SK-N-SH (cell line): ENCODE measurements at regions not wholly inside any gene's neighbourhood (a gene's known extent, or its start where the extent isn't known, plus 50 kb on each side); places are given as distances from the start of the nearest gene placed in this dataset.

Source experiments
- CTCF ChIA-PET: fragments of 300-600, 350-600 bp; formaldehyde crosslinking; extraction: SDS; loops from one replicate; lab custom pipeline; 2021; lab: Yijun Ruan, JAX
- POLR2A ChIA-PET: fragments of 350-600 bp; sonication (Branson Sonifier 250); formaldehyde crosslinking; extraction: SDS; loops from one replicate; lab custom pipeline; 2020; ENCODE audit warnings: antibody characterized with exemption, inconsistent platforms; lab: Yijun Ruan, JAX
- DNase-seq: peaks from one replicate; pipeline ENCODE4 v3.0.0; 2012
- H2AFZ ChIP-seq: fragments of 200-600 bp; sonication (generic); 2 replicates; pipeline ENCODE4 v1.8.1; 2016; ENCODE audit warnings: antibody characterized with exemption, mild to moderate bottlenecking, low read depth
- H3F3A ChIP-seq: fragments of 200-600 bp; sonication (generic); replicated peaks from 2 replicates; pipeline ENCODE3; 2016; ENCODE audit warnings: antibody characterized with exemption, mild to moderate bottlenecking; ENCODE audit not compliant: insufficient read depth
- H3K27ac ChIP-seq, 2 experiments: fragments of 200-500 bp in 1 of 2; fragments of 200-600 bp in 1 of 2; sonication (Bioruptor generic) in 1 of 2; sonication (generic), shearing (Covaris generic) in 1 of 2; 2 replicates each; pipeline versions ENCODE4 v1.5.1 to v1.6.1; 2014 to 2016; ENCODE audit warnings: low read depth in 2 of 2, inconsistent platforms in 1 of 2, low read length in 1 of 2, mild to moderate bottlenecking in 1 of 2, mixed read lengths in 1 of 2
- H3K27me3 ChIP-seq: fragments of 200-600 bp; sonication (generic), shearing (Covaris generic); 2 replicates; pipeline ENCODE4 v1.6.1; 2016; ENCODE audit warnings: mixed run types; ENCODE audit not compliant: insufficient read depth
- H3K36me3 ChIP-seq, 2 experiments: fragments of 200-500 bp in 1 of 2; fragments of 200-600 bp in 1 of 2; sonication (Bioruptor generic) in 1 of 2; sonication (generic) in 1 of 2; replicated peaks in 1 of 2; 2 replicates each; pipeline versions ENCODE3 to v1.5.1; 2014 to 2016; ENCODE audit warnings: low read length in 1 of 2, mild to moderate bottlenecking in 1 of 2; ENCODE audit not compliant: insufficient read depth in 2 of 2, control insufficient read depth in 1 of 2
- H3K4me1 ChIP-seq, 2 experiments: fragments of 200-500 bp in 1 of 2; fragments of 200-600 bp in 1 of 2; sonication (Bioruptor generic) in 1 of 2; sonication (generic), shearing (Covaris generic) in 1 of 2; 2 replicates each; pipeline versions ENCODE4 v1.5.1 to v1.6.1; 2014 to 2016; ENCODE audit warnings: low read depth in 1 of 2, low read length in 1 of 2, mixed run types in 1 of 2; ENCODE audit not compliant: insufficient read depth in 2 of 2, control insufficient read depth in 1 of 2
- H3K4me2 ChIP-seq: fragments of 200-600 bp; sonication (generic), shearing (Covaris generic); 2 replicates; pipeline ENCODE4 v1.6.1; 2017; ENCODE audit warnings: mixed run types
- H3K4me3 ChIP-seq, 2 experiments: fragments of 200-500 bp in 1 of 2; fragments of 200-600 bp in 1 of 2; sonication (Bioruptor generic) in 1 of 2; sonication (generic), shearing (Covaris generic) in 1 of 2; 2 replicates each; pipeline versions ENCODE4 v1.5.1 to v1.8.1; 2014 to 2016; ENCODE audit warnings: low read depth in 2 of 2, inconsistent platforms in 1 of 2, low read length in 1 of 2, mild to moderate bottlenecking in 1 of 2, mixed read lengths in 1 of 2, moderate library complexity in 1 of 2
- H3K79me2 ChIP-seq: fragments of 200-600 bp; sonication (generic); 2 replicates; pipeline ENCODE4 v1.8.1; 2017; ENCODE audit warnings: mild to moderate bottlenecking; ENCODE audit not compliant: insufficient read depth
- H3K9ac ChIP-seq: fragments of 200-600 bp; sonication (generic); 2 replicates; pipeline ENCODE4 v1.6.1; 2017; ENCODE audit warnings: mixed run types
- H3K9me2 ChIP-seq: fragments of 200-600 bp; sonication (generic); 2 replicates; pipeline ENCODE4 v1.6.1; 2017; ENCODE audit warnings: mixed run types
- H3K9me3 ChIP-seq: fragments of 200-600 bp; sonication (generic); 2 replicates; pipeline ENCODE4 v1.6.1; 2017; ENCODE audit warnings: mixed run types, mild to moderate bottlenecking, moderate library complexity
- H4K20me1 ChIP-seq: fragments of 200-600 bp; sonication (generic); 2 replicates; pipeline ENCODE4 v1.6.1; 2017; ENCODE audit warnings: mild to moderate bottlenecking, mixed run types; ENCODE audit not compliant: insufficient read depth
- CHD2 ChIP-seq: fragments of 150-350 bp; IDR thresholded peaks from 2 replicates; pipeline ENCODE4 v1.6.1; 2018; ENCODE audit warnings: low read length; ENCODE audit not compliant: partially characterized antibody
- EP300 ChIP-seq, 2 experiments: IDR thresholded peaks; 2 replicates each; pipeline versions ENCODE4 v1.4.0 to v1.6.1; 2012; ENCODE audit warnings: borderline replicate concordance in 1 of 2, low read depth in 1 of 2, low read length in 1 of 2
- EZH2phosphoT487 ChIP-seq: fragments of 200-600 bp; sonication (generic); IDR thresholded peaks from 2 replicates; pipeline ENCODE4 v1.6.1; 2017; ENCODE audit warnings: low read depth, mixed run types, mild to moderate bottlenecking, antibody characterized with exemption, moderate library complexity, borderline replicate concordance
- FOSL2 ChIP-seq: IDR thresholded peaks from 2 replicates; pipeline ENCODE4 v1.4.0; 2012; ENCODE audit warnings: low read depth, mild to moderate bottlenecking, moderate library complexity, borderline replicate concordance
- FOXJ3 ChIP-seq: sonication (generic); formaldehyde crosslinking; IDR thresholded peaks from 2 replicates; pipeline ENCODE4 v1.5.1; 2020; ENCODE audit warnings: mild to moderate bottlenecking, missing genetic modification reagents
- GATA2 ChIP-seq: sonication (generic); formaldehyde crosslinking; IDR thresholded peaks from 2 replicates; pipeline ENCODE4 v1.5.0; 2020; ENCODE audit warnings: mild to moderate bottlenecking, missing genetic modification reagents
- MAX ChIP-seq: IDR thresholded peaks from 2 replicates; pipeline ENCODE4 v1.4.0; 2012; ENCODE audit warnings: low read depth
- MEF2A ChIP-seq: IDR thresholded peaks from 2 replicates; pipeline ENCODE4 v1.4.0; 2012; ENCODE audit warnings: low read depth, borderline replicate concordance
- MXI1 ChIP-seq: IDR thresholded peaks from 2 replicates; pipeline ENCODE4 v1.6.1; 2012; ENCODE audit warnings: mild to moderate bottlenecking, low read depth, low read length, improper control_type of control experiment
- NFIC ChIP-seq: IDR thresholded peaks from 2 replicates; pipeline ENCODE4 v1.4.0; 2012; ENCODE audit warnings: borderline replicate concordance
- POLR2AphosphoS5 ChIP-seq: IDR thresholded peaks from 2 replicates; pipeline ENCODE4 v1.6.1; 2012; ENCODE audit warnings: low read depth, low read length
- RAD21 ChIP-seq: IDR thresholded peaks from 2 replicates; pipeline ENCODE4 v1.6.1; 2012; ENCODE audit warnings: mild to moderate bottlenecking, low read length
- REST ChIP-seq: IDR thresholded peaks from 2 replicates; pipeline ENCODE4 v1.6.1; 2012; ENCODE audit warnings: mild to moderate bottlenecking, low read depth, low read length, moderate library complexity
- RFX5 ChIP-seq: IDR thresholded peaks from 2 replicates; pipeline ENCODE4 v1.6.1; 2012; ENCODE audit warnings: mild to moderate bottlenecking, improper control_type of control experiment, low read length
- RXRA ChIP-seq: IDR thresholded peaks from 2 replicates; pipeline ENCODE4 v1.4.0; 2012; ENCODE audit warnings: low read depth, mild to moderate bottlenecking, borderline replicate concordance
- SMC3 ChIP-seq: IDR thresholded peaks from 2 replicates; pipeline ENCODE4 v1.6.1; 2012; ENCODE audit warnings: low read depth, low read length, improper control_type of control experiment
- USF1 ChIP-seq: IDR thresholded peaks from 2 replicates; pipeline ENCODE4 v1.4.0; 2012; ENCODE audit warnings: low read depth, borderline replicate concordance
- ZBTB33 ChIP-seq: IDR thresholded peaks from 2 replicates; pipeline ENCODE4 v1.4.0; 2012; ENCODE audit warnings: low read depth, borderline replicate concordance
- WGBS: methylation state at CpG from one replicate; pipeline ENCODE4 v1.1.6; 2017; ENCODE audit warnings: low lambda C conversion rate; 5-methylcytosine and 5-hydroxymethylcytosine counted together
- TF ChIP-seq, protein P1 (sequence below): IDR thresholded peaks from 2 replicates; pipeline ENCODE4; 2012

DNA sequence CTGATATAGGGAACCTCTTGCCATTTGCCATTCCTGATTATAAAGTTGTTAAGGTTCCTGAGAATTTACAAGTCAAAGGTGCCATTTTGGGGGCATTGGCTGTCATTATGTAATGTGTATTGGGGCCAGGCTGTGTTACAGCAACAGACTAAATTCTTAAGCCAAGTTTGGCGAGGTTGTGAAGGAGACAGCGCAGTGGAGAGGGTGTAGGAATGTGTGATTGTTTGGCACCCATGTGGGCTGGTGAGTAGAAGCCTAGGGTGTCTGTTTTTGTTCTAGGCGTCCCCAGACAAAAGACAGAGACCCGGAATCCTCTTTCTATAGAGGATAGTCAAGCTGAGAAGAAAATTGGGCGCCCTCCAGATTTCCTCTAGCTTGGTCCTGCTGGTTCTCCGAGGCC, 2535.3 kb downstream of the PCDH7 start:
- POLR2A ChIA-PET = no interaction called here
- Histone ChIP-seq H3K4me3 (no peak overlapping the region), H4K20me1 (no peaks in the 10 kb centered on the region), H3K79me2 (no peaks in the 10 kb centered on the region), H3K9me3 (no peaks in the 10 kb centered on the region), H3K4me1 (no peaks in the 10 kb centered on the region), H3F3A (no peaks in the 10 kb centered on the region), H3K4me2 (no peak overlapping the region), H3K9ac (no peak overlapping the region), H3K27me3 (peaks cover 4% of the 10 kb centered on the region; the same call in 1 of the 2 replicates), H2AFZ (no peak overlapping the region), H3K27ac (no peak overlapping the region), H3K9me2 (no peaks in the 10 kb centered on the region), H3K36me3 (no peaks in the 10 kb centered on the region)
- CTCF ChIA-PET = no interaction called here
- no peak for DNase-seq
- whole genome bisulfite sequencing = 12% methylated on average over 6 of the region's 6 CpGs
- TF ChIP-seq, protein P1, sequence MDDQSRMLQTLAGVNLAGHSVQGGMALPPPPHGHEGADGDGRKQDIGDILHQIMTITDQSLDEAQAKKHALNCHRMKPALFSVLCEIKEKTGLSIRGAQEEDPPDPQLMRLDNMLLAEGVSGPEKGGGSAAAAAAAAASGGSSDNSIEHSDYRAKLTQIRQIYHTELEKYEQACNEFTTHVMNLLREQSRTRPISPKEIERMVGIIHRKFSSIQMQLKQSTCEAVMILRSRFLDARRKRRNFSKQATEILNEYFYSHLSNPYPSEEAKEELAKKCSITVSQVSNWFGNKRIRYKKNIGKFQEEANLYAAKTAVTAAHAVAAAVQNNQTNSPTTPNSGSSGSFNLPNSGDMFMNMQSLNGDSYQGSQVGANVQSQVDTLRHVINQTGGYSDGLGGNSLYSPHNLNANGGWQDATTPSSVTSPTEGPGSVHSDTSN = no peak
- TF ChIP-seq FOSL2 = no peak
- TF ChIP-seq MAX = no peak
- TF ChIP-seq EZH2phosphoT487 = no peak
- no peak for TF ChIP-seq EP300 (IDR thresholded peaks at IDR 0.05; ENCODE audit: borderline replicate concordance in 1 of 2, low read depth in 1 of 2, low read length in 1 of 2)
- no peak for TF ChIP-seq MEF2A
- no peak for TF ChIP-seq REST
- TF ChIP-seq MXI1 = no peak
- no peak for TF ChIP-seq RAD21
- TF ChIP-seq RFX5 = no peak
- TF ChIP-seq FOXJ3 (CRISPR knock-in tag) = no peak
- no peak for TF ChIP-seq CHD2
- TF ChIP-seq GATA2 = no peak
- TF ChIP-seq POLR2AphosphoS5 = no peak
- TF ChIP-seq NFIC = no peak
- TF ChIP-seq RXRA = no peak
- no peak for TF ChIP-seq USF1
- no peak for TF ChIP-seq SMC3
- no peak for TF ChIP-seq ZBTB33
- TF ChIP-seq, all 33 proteins: peak for 0
